Jurkat, Clone E6-1 (cell line): ENCODE measurements at regions not wholly inside any gene's neighbourhood (a gene's known extent, or its start where the extent isn't known, plus 50 kb on each side); places are given as distances from the start of the nearest gene placed in this dataset.

Experiments used
- DNase-seq: peaks from one replicate; pipeline ENCODE4 v3.0.0-alpha.2; 2011; ENCODE audit warnings: low read depth, low spot score
- H3K4me3 ChIP-seq: 2 replicates; pipeline ENCODE4 v1.5.1; 2011; ENCODE audit warnings: mild to moderate bottlenecking, low read length, control low read depth, moderate library complexity

GRCh38 chr18:28863396-28863795 is 686.5 kb upstream of the CDH2 start:
- DNase-seq: no peak
- H3K4me3 ChIP-seq: no peak overlapping the region

GRCh38 chr18:28858248-28858647 is 681.3 kb upstream of the CDH2 start:
- no peak for DNase-seq
- H3K4me3 ChIP-seq: no peak overlapping the region

- no peak overlapping the region for H3K4me3 ChIP-seq
- no peak for DNase-seq
Measured at GRCh38 chr18:28855989-28856388, 679.1 kb upstream of the CDH2 start.

GRCh38 chr18:28855524-28855923 is 678.6 kb upstream of the CDH2 start:
- no peak for DNase-seq
- no peak overlapping the region for H3K4me3 ChIP-seq

- no peak for DNase-seq
- no peak overlapping the region for H3K4me3 ChIP-seq
Measured at GRCh38 chr18:28854964-28855363, 678.0 kb upstream of the CDH2 start.

- no peak for DNase-seq
Measured at GRCh38 chr18:28846958-28847357, 670.0 kb upstream of the CDH2 start.

GRCh38 chr18:28837100-28837499 is 660.2 kb upstream of the CDH2 start:
- DNase-seq: no peak
- no peak overlapping the region for H3K4me3 ChIP-seq

More at GRCh38 chr18:28846958-28847357, 670.0 kb upstream of the CDH2 start:
- no peak overlapping the region for H3K4me3 ChIP-seq

- DNase-seq: no peak
- no peak overlapping the region for H3K4me3 ChIP-seq
Measured at GRCh38 chr18:28834889-28835288, 658.0 kb upstream of the CDH2 start.

- no peak for DNase-seq
Measured at GRCh38 chr18:28831908-28832307, 655.0 kb upstream of the CDH2 start.

GRCh38 chr18:28831476-28831875 is 654.5 kb upstream of the CDH2 start:
- no peak for DNase-seq
- no peak overlapping the region for H3K4me3 ChIP-seq

More at GRCh38 chr18:28831908-28832307, 655.0 kb upstream of the CDH2 start:
- H3K4me3 ChIP-seq: no peak overlapping the region

- H3K4me3 ChIP-seq: no peak overlapping the region
- no peak for DNase-seq
Measured at GRCh38 chr18:28826107-28826506, 649.2 kb upstream of the CDH2 start.

- H3K4me3 ChIP-seq: no peak overlapping the region
- DNase-seq: no peak
Measured at GRCh38 chr18:28824183-28824574, 647.2 kb upstream of the CDH2 start.

GRCh38 chr18:28823506-28824182 is 646.7 kb upstream of the CDH2 start:
- no peak overlapping the region for H3K4me3 ChIP-seq
- DNase-seq: no peak

- no peak for DNase-seq
- no peak overlapping the region for H3K4me3 ChIP-seq
Measured at GRCh38 chr18:28820353-28820752, 643.4 kb upstream of the CDH2 start.

- no peak for DNase-seq
- H3K4me3 ChIP-seq: no peak overlapping the region
Measured at GRCh38 chr18:28816155-28816554, 639.2 kb upstream of the CDH2 start.

- no peak overlapping the region for H3K4me3 ChIP-seq
- DNase-seq: no peak
Measured at GRCh38 chr18:28814365-28814764, 637.4 kb upstream of the CDH2 start.

GRCh38 chr18:28808373-28808772 is 631.4 kb upstream of the CDH2 start:
- no peak for DNase-seq
- H3K4me3 ChIP-seq: no peak overlapping the region

- no peak overlapping the region for H3K4me3 ChIP-seq
- no peak for DNase-seq
Measured at GRCh38 chr18:28805491-28805890, 628.6 kb upstream of the CDH2 start.

GRCh38 chr18:28804512-28805202 is 627.7 kb upstream of the CDH2 start:
- no peak for DNase-seq
- H3K4me3 ChIP-seq: no peak overlapping the region

GRCh38 chr18:28802546-28802945 is 625.6 kb upstream of the CDH2 start:
- DNase-seq: no peak

GRCh38 chr18:28801876-28802275 is 624.9 kb upstream of the CDH2 start:
- no peak overlapping the region for H3K4me3 ChIP-seq
- DNase-seq: no peak

More at GRCh38 chr18:28802546-28802945, 625.6 kb upstream of the CDH2 start:
- no peak overlapping the region for H3K4me3 ChIP-seq
